ENCODE measurements at regions not wholly inside any gene's neighbourhood (a gene's known extent, or its start where the extent isn't known, plus 50 kb on each side); places are given as distances from the start of the nearest gene placed in this dataset.

- no peaks in the 10 kb centered on the region for H3K36me3 ChIP-seq
- no peak overlapping the region for H3K4me3 ChIP-seq (ENCODE audit: low read depth, low read length)
- no peaks in the 10 kb centered on the region for H3K27me3 ChIP-seq
- DNase-seq, result no peak
- H3K4me1 ChIP-seq, result no peaks in the 10 kb centered on the region
- H3K9me3 ChIP-seq, result no peaks in the 10 kb centered on the region
- TF ChIP-seq, protein P1, sequence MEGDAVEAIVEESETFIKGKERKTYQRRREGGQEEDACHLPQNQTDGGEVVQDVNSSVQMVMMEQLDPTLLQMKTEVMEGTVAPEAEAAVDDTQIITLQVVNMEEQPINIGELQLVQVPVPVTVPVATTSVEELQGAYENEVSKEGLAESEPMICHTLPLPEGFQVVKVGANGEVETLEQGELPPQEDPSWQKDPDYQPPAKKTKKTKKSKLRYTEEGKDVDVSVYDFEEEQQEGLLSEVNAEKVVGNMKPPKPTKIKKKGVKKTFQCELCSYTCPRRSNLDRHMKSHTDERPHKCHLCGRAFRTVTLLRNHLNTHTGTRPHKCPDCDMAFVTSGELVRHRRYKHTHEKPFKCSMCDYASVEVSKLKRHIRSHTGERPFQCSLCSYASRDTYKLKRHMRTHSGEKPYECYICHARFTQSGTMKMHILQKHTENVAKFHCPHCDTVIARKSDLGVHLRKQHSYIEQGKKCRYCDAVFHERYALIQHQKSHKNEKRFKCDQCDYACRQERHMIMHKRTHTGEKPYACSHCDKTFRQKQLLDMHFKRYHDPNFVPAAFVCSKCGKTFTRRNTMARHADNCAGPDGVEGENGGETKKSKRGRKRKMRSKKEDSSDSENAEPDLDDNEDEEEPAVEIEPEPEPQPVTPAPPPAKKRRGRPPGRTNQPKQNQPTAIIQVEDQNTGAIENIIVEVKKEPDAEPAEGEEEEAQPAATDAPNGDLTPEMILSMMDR (IDR thresholded peaks at IDR 0.05; ENCODE audit: low read depth, low read length), result no peak
Measured at GRCh38 chr2:82834893-82835292, 1624.2 kb downstream of the SUCLG1 start.

DNA sequence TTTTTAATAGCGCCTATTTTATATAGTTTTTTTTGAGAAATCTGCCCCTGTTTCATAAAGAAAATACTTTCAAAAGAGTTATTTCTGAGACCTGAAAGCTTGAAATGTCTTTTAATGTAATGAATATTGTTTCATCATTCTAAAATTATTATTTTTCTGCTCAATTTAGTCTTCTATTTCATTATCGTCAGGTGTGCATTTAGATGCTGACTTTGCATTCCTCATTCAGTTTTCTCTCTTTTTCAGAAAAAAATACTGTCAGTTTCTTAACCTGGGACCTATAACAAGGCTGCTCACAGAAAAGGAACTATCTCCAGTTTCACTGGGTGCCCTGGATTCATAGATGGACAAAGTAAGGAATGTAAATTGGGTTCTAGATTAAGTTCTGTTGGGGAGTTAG, 1631.7 kb downstream of the SUCLG1 start:
- Histone ChIP-seq H3K27me3 (no peaks in the 10 kb centered on the region), H3K36me3 (no peaks in the 10 kb centered on the region), H3K9me3 (no peaks in the 10 kb centered on the region), H3K4me1 (no peaks in the 10 kb centered on the region), H3K4me3 (ENCODE audit: low read depth, low read length) (no peak overlapping the region)
- no peak for DNase-seq
- TF ChIP-seq, protein P1 (IDR thresholded peaks at IDR 0.05; ENCODE audit: low read depth, low read length), result no peak

- no peaks in the 10 kb centered on the region for H3K4me1 ChIP-seq
- TF ChIP-seq, protein P1 (IDR thresholded peaks at IDR 0.05; ENCODE audit: low read depth, low read length), result no peak
- no peak overlapping the region for H3K4me3 ChIP-seq (ENCODE audit: low read depth, low read length)
- no peaks in the 10 kb centered on the region for H3K9me3 ChIP-seq
- DNase-seq, result no peak
- H3K27me3 ChIP-seq, result no peaks in the 10 kb centered on the region
- H3K36me3 ChIP-seq, result no peaks in the 10 kb centered on the region
Measured at GRCh38 chr2:82826437-82826836, 1632.6 kb downstream of the SUCLG1 start.

DNA sequence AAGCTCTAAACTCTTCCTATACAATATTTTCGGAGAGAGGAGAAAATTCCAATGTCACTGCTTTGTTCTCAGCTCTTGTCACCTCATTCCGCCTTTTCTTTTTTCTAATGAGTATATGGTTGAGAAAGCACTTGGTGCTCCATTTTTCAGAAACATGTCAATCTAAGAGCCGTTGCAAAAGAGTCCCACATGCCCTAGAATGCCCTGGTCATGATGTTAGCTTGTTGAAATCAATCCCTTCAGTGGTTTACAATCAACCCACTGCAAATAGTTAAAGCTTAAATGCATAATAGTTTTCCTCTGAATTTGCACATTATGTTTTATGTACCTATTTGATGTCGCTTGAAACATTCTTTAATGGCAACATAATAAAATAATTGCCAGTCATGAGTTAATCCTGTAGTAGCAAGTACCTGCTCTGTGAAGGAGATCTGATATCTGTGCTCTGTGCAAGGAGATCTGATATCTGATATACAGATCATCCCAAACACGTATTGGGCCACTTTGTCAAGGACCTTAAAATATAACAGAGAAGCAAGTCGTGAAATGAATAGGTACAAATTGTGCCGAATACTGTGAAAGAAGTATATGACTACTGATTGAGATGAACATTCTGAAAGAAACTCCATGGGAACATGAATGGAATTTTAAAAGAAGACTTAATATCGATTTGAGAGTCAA, 1633.5 kb downstream of the SUCLG1 start:
- no peaks in the 10 kb centered on the region for H3K4me1 ChIP-seq
- H3K36me3 ChIP-seq, result no peaks in the 10 kb centered on the region
- no peak for DNase-seq
- no peaks in the 10 kb centered on the region for H3K9me3 ChIP-seq
- no peaks in the 10 kb centered on the region for H3K27me3 ChIP-seq
- no peak overlapping the region for H3K4me3 ChIP-seq (ENCODE audit: low read depth, low read length)
- TF ChIP-seq, protein P1 (IDR thresholded peaks at IDR 0.05; ENCODE audit: low read depth, low read length), result no peak

DNA sequence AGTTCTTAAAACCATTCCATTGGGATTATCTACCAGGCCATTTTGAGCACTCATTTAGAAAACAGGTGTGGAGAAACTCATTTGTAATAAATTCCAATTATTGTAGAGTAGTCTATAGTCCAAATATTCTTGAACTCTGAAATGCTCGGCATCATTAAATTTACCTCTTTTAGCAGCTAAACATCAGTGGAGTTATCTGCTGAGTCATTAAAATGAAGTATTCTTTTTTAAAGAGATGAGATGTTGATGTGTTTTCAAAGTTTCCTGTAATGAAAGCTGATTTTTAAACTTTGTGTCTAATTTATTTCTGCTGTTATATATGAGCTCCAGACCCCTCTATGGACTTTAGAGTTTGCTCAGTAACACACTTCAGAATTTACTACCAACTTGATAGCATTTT, 1635.2 kb downstream of the SUCLG1 start:
- TF ChIP-seq, protein P1 (IDR thresholded peaks at IDR 0.05; ENCODE audit: low read depth, low read length), result no peak
- no peak overlapping the region for H3K4me3 ChIP-seq (ENCODE audit: low read depth, low read length)
- H3K4me1 ChIP-seq, result no peaks in the 10 kb centered on the region
- no peaks in the 10 kb centered on the region for H3K27me3 ChIP-seq
- H3K9me3 ChIP-seq, result no peaks in the 10 kb centered on the region
- DNase-seq, result no peak
- H3K36me3 ChIP-seq, result no peaks in the 10 kb centered on the region

DNA sequence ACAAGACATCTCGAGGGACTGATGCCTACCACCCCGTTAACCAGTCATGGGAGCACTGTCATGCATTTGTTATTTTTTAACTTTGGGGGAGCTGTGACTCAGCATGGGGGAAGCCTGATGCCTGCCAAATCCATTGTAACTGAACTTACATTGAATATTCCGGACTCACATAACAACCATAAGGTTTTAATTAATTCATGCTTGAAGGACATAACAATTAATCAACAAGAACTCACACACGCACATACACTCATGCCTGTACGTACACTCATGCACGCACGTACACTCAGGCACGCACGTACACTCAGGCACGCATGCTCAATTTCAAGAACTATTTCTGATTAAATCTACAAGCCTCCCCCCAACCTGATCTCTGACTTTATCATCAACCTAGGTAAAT, 1639.1 kb downstream of the SUCLG1 start:
- TF ChIP-seq, protein P1 (IDR thresholded peaks at IDR 0.05; ENCODE audit: low read depth, low read length), result no peak
- no peak overlapping the region for H3K4me3 ChIP-seq (ENCODE audit: low read depth, low read length)
- H3K36me3 ChIP-seq, result no peaks in the 10 kb centered on the region
- H3K27me3 ChIP-seq, result no peaks in the 10 kb centered on the region
- no peaks in the 10 kb centered on the region for H3K9me3 ChIP-seq
- no peaks in the 10 kb centered on the region for H3K4me1 ChIP-seq
- DNase-seq, result no peak
